Aorta (tissue), 5 donors: ENCODE measurements at regions not wholly inside any gene's neighbourhood (a gene's known extent, or its start where the extent isn't known, plus 50 kb on each side); places are given as distances from the start of the nearest gene placed in this dataset.

Experiments used
- ATAC-seq: fragments of 200-7000 bp; cut with Tn5 transposase; one replicate; pipeline ENCODE4 v1.9.1; 2022; ENCODE audit warnings: moderate library complexity; ENCODE audit not compliant: low FRiP score
- DNase-seq, 2 donors: peaks; one replicate each; pipeline ENCODE4 v3.0.0-alpha.2; 2020
- H3K27ac ChIP-seq, 2 donors: one replicate each; pipeline ENCODE4 v1.5.1; 2013; ENCODE audit warnings: low read length in 2 of 2, mild to moderate bottlenecking in 2 of 2, moderate library complexity in 2 of 2, control low read depth in 1 of 2, inconsistent platforms in 1 of 2, low read depth in 1 of 2
- H3K27me3 ChIP-seq, 2 donors: one replicate each; pipeline ENCODE4 v1.6.1; 2013; ENCODE audit warnings: control low read depth in 1 of 2, low read length in 1 of 2, mild to moderate bottlenecking in 1 of 2, moderate library complexity in 1 of 2; ENCODE audit not compliant: insufficient read depth in 2 of 2, control insufficient read depth in 1 of 2
- H3K36me3 ChIP-seq, 2 donors: one replicate each; pipeline ENCODE4 v1.6.1; 2013; ENCODE audit warnings: control low read depth in 1 of 2, low read length in 1 of 2, mild to moderate bottlenecking in 1 of 2; ENCODE audit not compliant: insufficient read depth in 2 of 2, control insufficient read depth in 1 of 2
- H3K4me1 ChIP-seq, 2 donors: one replicate each; pipeline ENCODE4 v1.6.1; 2013; ENCODE audit warnings: low read length in 2 of 2, control low read depth in 1 of 2, mild to moderate bottlenecking in 1 of 2, moderate library complexity in 1 of 2; ENCODE audit not compliant: insufficient read depth in 2 of 2, control insufficient read depth in 1 of 2
- H3K4me3 ChIP-seq, 2 donors: one replicate each; pipeline ENCODE4 v1.5.1; 2013; ENCODE audit warnings: low read length in 2 of 2, control low read depth in 1 of 2, mild to moderate bottlenecking in 1 of 2
- H3K9me3 ChIP-seq: one replicate; pipeline ENCODE4 v1.6.1; 2013; ENCODE audit warnings: mild to moderate bottlenecking, low read length; ENCODE audit not compliant: control insufficient read depth
- WGBS, 2 donors: extraction: QIAGEN DNeasy Blood & Tissue Kit; methylation state at CpG; one replicate each; pipeline ENCODE4 v1.1.7; 2013; 5-methylcytosine and 5-hydroxymethylcytosine counted together
- intact Hi-C, 2 donors: fragments of 100-400 bp; cut with DNase I; formaldehyde crosslinking; loops; one replicate each; pipeline versions ENCODE4 v1.14.2 to v1.15.0; 2022
- donor health status: healthy with polysubstance abuse.
- donor health status: Bipolar disorder and iron deficiency.
- donor health status: DM: no; HTN: no; CAD: no.
- donor health status: DM: no; HTN: no; CAD: no.
- donor health status: DM: yes; HTN: yes; CAD: no.

DNA sequence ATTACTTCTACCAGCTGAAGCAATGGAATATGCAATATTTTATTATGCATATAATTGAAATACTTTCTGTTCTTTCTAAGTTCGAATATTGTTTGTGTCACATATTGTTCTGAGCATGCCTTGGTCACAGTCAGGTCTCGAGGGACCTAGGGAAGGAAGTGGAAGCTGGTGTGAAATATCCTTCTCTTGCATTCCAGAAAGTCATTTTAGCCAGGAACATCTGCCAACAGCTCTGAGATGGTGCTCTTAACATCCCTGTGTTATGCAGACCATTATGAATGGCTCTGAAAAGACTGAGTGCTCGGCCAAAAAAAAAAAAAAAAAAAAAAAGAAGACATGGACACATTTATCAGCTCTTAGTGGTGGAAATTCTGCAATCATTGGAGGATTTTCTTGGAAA, 132.7 kb upstream of the JAG1 start:
- no peaks in the 10 kb centered on the region for H3K9me3 ChIP-seq
- peak; percentile 33 for ATAC-seq
- H3K4me1 ChIP-seq: peaks cover 0 to 6% of the 10 kb centered on the region in 2 donors

DNA sequence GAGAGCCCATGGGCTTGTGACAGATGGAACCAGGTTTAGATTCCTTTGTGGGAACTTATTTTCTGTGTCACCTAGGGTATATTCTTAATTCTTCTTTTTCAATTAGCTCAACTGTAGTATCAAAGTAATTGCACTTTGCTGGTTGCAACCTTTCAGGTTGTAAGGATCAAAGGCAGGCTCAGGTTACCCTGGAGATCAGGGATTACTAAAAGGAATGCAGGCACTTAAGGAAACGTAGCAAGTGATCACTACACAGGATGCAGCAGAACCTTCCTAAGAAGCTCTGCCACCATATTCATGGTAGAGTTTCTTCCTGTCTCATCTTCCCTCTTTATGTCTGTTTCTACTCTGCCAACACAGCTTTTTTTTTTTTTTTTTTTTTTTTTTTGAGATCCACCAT, 133.2 kb upstream of the JAG1 start:
- no peak for ATAC-seq
- no peak overlapping the region for H3K27ac ChIP-seq
- intact Hi-C loops: no loop called here
- WGBS, 2 donors: 87 to 100% methylated on average over 1 of the region's 1 CpG
- H3K9me3 ChIP-seq: no peaks in the 10 kb centered on the region
- H3K36me3 ChIP-seq: no peaks in the 10 kb centered on the region
- DNase-seq: no peak
- H3K4me1 ChIP-seq: peaks cover 0 to 6% of the 10 kb centered on the region in 2 donors
- H3K27me3 ChIP-seq: no peaks in the 10 kb centered on the region
- H3K4me3 ChIP-seq: no peak overlapping the region

More for the DNA sequence above, 132.7 kb upstream of the JAG1 start:
- H3K36me3 ChIP-seq: no peaks in the 10 kb centered on the region
- no peak overlapping the region for H3K27ac ChIP-seq
- intact Hi-C loops: no loop called here
- H3K27me3 ChIP-seq: no peaks in the 10 kb centered on the region
- no peak overlapping the region for H3K4me3 ChIP-seq
- 17 to 26% methylated on average over 3 of the region's 3 CpGs for WGBS, 2 donors
- no peak for DNase-seq

DNA sequence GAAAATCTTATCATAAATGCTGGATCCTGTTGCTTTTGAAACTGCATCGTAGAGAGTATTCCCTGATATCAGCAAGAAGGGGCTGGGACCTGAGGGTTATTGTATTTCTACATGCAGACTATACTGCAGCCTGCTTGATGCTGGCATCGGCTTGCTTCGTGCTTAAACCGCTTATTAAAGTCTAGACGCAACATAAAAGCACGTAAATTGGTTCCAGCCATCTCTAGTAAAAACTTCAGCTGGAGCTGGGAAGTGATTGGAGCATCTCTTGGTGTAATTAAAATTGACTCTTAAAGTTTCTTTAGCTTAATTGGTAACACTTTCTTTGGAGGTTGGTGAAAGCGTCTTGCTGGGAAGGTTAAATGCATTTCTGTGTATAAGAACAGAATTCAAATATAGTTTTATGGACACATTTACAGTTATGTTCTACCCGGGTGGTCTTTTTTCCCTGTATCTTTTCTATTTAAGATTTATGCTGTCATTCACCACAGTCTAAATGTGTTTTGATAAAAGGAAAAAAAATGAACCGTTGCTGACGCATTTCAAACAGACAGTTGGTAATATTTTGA, 139.0 kb upstream of the JAG1 start:
- Histone ChIP-seq H3K4me3 (no peak overlapping the region), H3K27ac (no peak overlapping the region), H3K27me3 (no peaks in the 10 kb centered on the region), H3K36me3 (no peaks in the 10 kb centered on the region), H3K4me1 (no peaks in the 10 kb centered on the region), H3K9me3 (no peaks in the 10 kb centered on the region)
- 82 to 91% methylated on average over 10 of the region's 10 CpGs for WGBS, 2 donors
- DNase-seq (no peak), ATAC-seq (no peak)
- intact Hi-C loops: no loop called here

DNA sequence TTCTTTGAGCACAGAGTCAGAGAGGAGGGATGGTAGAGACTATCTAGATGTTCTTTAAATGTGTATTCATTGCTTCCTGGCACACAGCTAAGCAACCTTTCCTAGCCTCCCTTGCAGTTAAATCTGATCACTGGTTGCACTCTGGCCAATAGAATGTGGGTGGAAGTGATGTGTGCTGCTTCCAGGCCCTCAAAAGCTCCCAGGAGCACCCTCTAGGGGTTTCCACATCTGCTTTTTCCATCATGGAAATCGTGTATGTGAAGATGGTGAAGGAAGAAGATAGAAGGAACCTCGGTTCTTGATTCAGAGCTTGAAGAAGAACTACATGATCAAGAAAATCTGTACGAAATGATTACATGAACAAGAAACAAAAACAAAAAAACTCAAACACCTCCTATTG, 149.8 kb upstream of the JAG1 start:
- H3K4me1 ChIP-seq: no peaks in the 10 kb centered on the region
- H3K27me3 ChIP-seq: no peaks in the 10 kb centered on the region
- no peak for DNase-seq
- no peaks in the 10 kb centered on the region for H3K9me3 ChIP-seq
- no peak for ATAC-seq
- no peak overlapping the region for H3K27ac ChIP-seq
- H3K4me3 ChIP-seq: no peak overlapping the region
- no peaks in the 10 kb centered on the region for H3K36me3 ChIP-seq
- intact Hi-C loops: no loop called here
- WGBS, 2 donors: 91 to 92% methylated on average over 3 of the region's 3 CpGs

- ATAC-seq (no peak), DNase-seq (no peak)
- H3K4me3 ChIP-seq: no peak overlapping the region
- no peaks in the 10 kb centered on the region for H3K9me3 ChIP-seq
- H3K27me3 ChIP-seq: no peaks in the 10 kb centered on the region
- no peaks in the 10 kb centered on the region for H3K4me1 ChIP-seq
- H3K36me3 ChIP-seq: no peaks in the 10 kb centered on the region
- 94% methylated on average over 11 of the region's 11 CpGs for WGBS, 2 donors
- intact Hi-C loops: no loop called here
- H3K27ac ChIP-seq: no peak overlapping the region
Measured at GRCh38 chr20:10824750-10825500, 151.1 kb upstream of the JAG1 start.

DNA sequence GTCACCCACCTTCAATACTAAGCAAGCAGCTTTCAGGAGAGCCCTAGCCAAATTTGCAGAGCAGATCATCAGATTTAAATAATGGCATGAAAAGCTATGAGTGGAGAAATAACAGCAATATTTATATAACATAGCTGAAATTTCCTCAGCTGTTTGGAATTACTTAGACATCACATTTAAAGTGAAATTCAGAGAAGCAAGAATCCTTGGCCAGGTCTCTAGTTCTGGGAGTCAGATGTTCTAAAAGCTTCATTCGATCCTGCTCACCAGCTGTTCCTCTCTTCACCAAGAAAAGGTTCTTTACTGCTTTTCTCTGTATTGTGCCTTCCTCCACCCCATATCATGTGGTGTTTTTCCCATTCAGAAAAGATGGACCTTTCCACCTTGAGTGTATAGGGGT, 152.3 kb upstream of the JAG1 start:
- intact Hi-C loops: no loop called here
- ATAC-seq: no peak
- 53 to 64% methylated on average over 1 of the region's 1 CpG for WGBS, 2 donors

GRCh38 chr20:10828180-10828579, 154.4 kb upstream of the JAG1 start:
- no peaks in the 10 kb centered on the region for H3K9me3 ChIP-seq
- H3K36me3 ChIP-seq: no peaks in the 10 kb centered on the region
- H3K4me3 ChIP-seq: no peak overlapping the region
- no peaks in the 10 kb centered on the region for H3K4me1 ChIP-seq
- 93 to 96% methylated on average over 5 of the region's 5 CpGs for WGBS, 2 donors
- intact Hi-C loops: no loop called here
- ATAC-seq: no peak
- no peaks in the 10 kb centered on the region for H3K27me3 ChIP-seq
- H3K27ac ChIP-seq: no peak overlapping the region
- DNase-seq: no peak

More for the DNA sequence above, 152.3 kb upstream of the JAG1 start:
- H3K27me3 ChIP-seq: no peaks in the 10 kb centered on the region
- H3K4me1 ChIP-seq: no peaks in the 10 kb centered on the region
- no peak overlapping the region for H3K27ac ChIP-seq
- no peak overlapping the region for H3K4me3 ChIP-seq
- no peak for DNase-seq
- no peaks in the 10 kb centered on the region for H3K9me3 ChIP-seq
- H3K36me3 ChIP-seq: no peaks in the 10 kb centered on the region

- DNase-seq: no peak
- no peaks in the 10 kb centered on the region for H3K9me3 ChIP-seq
- intact Hi-C loops: no loop called here
- no peak overlapping the region for H3K4me3 ChIP-seq
- no peak for ATAC-seq
- H3K36me3 ChIP-seq: no peaks in the 10 kb centered on the region
- H3K4me1 ChIP-seq: no peaks in the 10 kb centered on the region
- no peak overlapping the region for H3K27ac ChIP-seq
- no peaks in the 10 kb centered on the region for H3K27me3 ChIP-seq
Measured at GRCh38 chr20:10832141-10832540, 158.3 kb upstream of the JAG1 start.

- Histone ChIP-seq H3K36me3 (no peaks in the 10 kb centered on the region), H3K27me3 (no peaks in the 10 kb centered on the region), H3K4me3 (no peak overlapping the region), H3K27ac (no peak overlapping the region), H3K9me3 (no peaks in the 10 kb centered on the region), H3K4me1 (no peaks in the 10 kb centered on the region)
- DNase-seq: no peak
- ATAC-seq: no peak
- intact Hi-C loops: no loop called here
Measured at GRCh38 chr20:10837901-10838300, 164.1 kb upstream of the JAG1 start.
